Peyer's patch (tissue), 4 donors: ENCODE measurements at regions not wholly inside any gene's neighbourhood (a gene's known extent, or its start where the extent isn't known, plus 50 kb on each side); places are given as distances from the start of the nearest gene placed in this dataset.
"Not testable (repeated sequence)": the region's sequence is repeated elsewhere in the genome, so short reads cannot be mapped to it uniquely, and the experiment has no call there.

Source experiments
- DNase-seq, 3 donors: peaks; one replicate each; pipeline ENCODE4 v3.0.0-alpha.2; 2017 to 2019
- H3K27ac ChIP-seq, 4 donors: fragments of 200-600 bp; sonication (generic); one replicate each; pipeline ENCODE4 v1.5.1; 2016 to 2019
- H3K27me3 ChIP-seq, 2 donors: fragments of 200-600 bp; sonication (generic); one replicate each; pipeline ENCODE4 v1.5.1; 2019
- H3K36me3 ChIP-seq, 3 donors: fragments of 200-600 bp; sonication (generic); one replicate each; pipeline ENCODE4 v1.5.1; 2016 to 2019
- H3K4me1 ChIP-seq, 4 donors: fragments of 200-600 bp; sonication (generic); one replicate each; pipeline ENCODE4 v1.5.1; 2016 to 2019
- H3K4me3 ChIP-seq, 4 donors: fragments of 200-600 bp; sonication (generic); 1 replicate in 3 of 4; 2 replicates in 1 of 4; pipeline ENCODE4 v1.5.1; 2016 to 2019; ENCODE audit warnings: mild to moderate bottlenecking in 1 of 4
- H3K9me3 ChIP-seq, 4 donors: fragments of 200-600 bp; sonication (generic); one replicate each; pipeline ENCODE4 v1.5.1; 2016 to 2019; ENCODE audit warnings: mild to moderate bottlenecking in 1 of 4
- CTCF ChIP-seq, 6 experiments: fragments of 450-650 bp in 4 of 6; fragments of 200-600 bp in 2 of 6; sonication (generic) in 1 of 6; IDR thresholded peaks; one replicate each; pipeline ENCODE4 v1.5.1; 2017 to 2019; ENCODE audit warnings: antibody characterized with exemption in 6 of 6, mild to moderate bottlenecking in 3 of 6, moderate library complexity in 1 of 6
- POLR2A ChIP-seq, 2 donors: fragments of 450-650 bp; IDR thresholded peaks; one replicate each; pipeline ENCODE4 v1.5.1; 2017; ENCODE audit warnings: antibody characterized with exemption in 2 of 2, mild to moderate bottlenecking in 2 of 2, moderate library complexity in 2 of 2

GRCh38 chr11:134984421-134984820, 572.4 kb upstream of the B3GAT1 start:
- TF ChIP-seq POLR2A (IDR thresholded peaks at IDR 0.05) (no peak), CTCF (IDR thresholded peaks at IDR 0.05) (no peak)
- Histone ChIP-seq H3K4me3 (no peak overlapping the region), H3K9me3 (no peaks in the 10 kb centered on the region), H3K27me3 (no peaks in the 10 kb centered on the region), H3K27ac (no peak overlapping the region), H3K36me3 (no peaks in the 10 kb centered on the region), H3K4me1 (peaks cover 0 to 12% (median 0%) of the 10 kb centered on the region in 4 donors)
- no peak for DNase-seq

GRCh38 chr11:134982432-134982831, 570.4 kb upstream of the B3GAT1 start:
- not testable (repeated sequence) for H3K9me3 ChIP-seq, H3K4me1 ChIP-seq, H3K4me3 ChIP-seq, H3K27me3 ChIP-seq, H3K27ac ChIP-seq, H3K36me3 ChIP-seq, DNase-seq

- Histone ChIP-seq H3K4me3 (no peak overlapping the region), H3K36me3 (no peaks in the 10 kb centered on the region), H3K9me3 (no peaks in the 10 kb centered on the region), H3K27ac (no peak overlapping the region), H3K4me1 (peaks cover 0 to 9% (median under 1%) of the 10 kb centered on the region in 4 donors), H3K27me3 (no peaks in the 10 kb centered on the region)
- no peak for DNase-seq
- TF ChIP-seq CTCF (IDR thresholded peaks at IDR 0.05), result no peak
- no peak for TF ChIP-seq POLR2A (IDR thresholded peaks at IDR 0.05)
These were observed 569.8 kb upstream of the B3GAT1 start for GRCh38 chr11:134981835-134982234.

- TF ChIP-seq CTCF (IDR thresholded peaks at IDR 0.05) (no peak), POLR2A (IDR thresholded peaks at IDR 0.05) (no peak)
- H3K9me3 ChIP-seq, result no peaks in the 10 kb centered on the region
- H3K27me3 ChIP-seq, result no peaks in the 10 kb centered on the region
- DNase-seq, result no peak
- H3K4me3 ChIP-seq, result no peak overlapping the region
- H3K36me3 ChIP-seq, result no peaks in the 10 kb centered on the region
- H3K4me1 ChIP-seq, result peaks cover 0 to 17% (median 2%) of the 10 kb centered on the region in 4 donors
- no peak overlapping the region for H3K27ac ChIP-seq
These were observed 569.0 kb upstream of the B3GAT1 start for GRCh38 chr11:134980819-134981710.

- H3K36me3 ChIP-seq, H3K27me3 ChIP-seq, H3K9me3 ChIP-seq: not testable (repeated sequence)
These were observed 567.0 kb upstream of the B3GAT1 start for GRCh38 chr11:134979089-134979457.

GRCh38 chr11:134978388-134979088, 566.5 kb upstream of the B3GAT1 start:
- peaks cover 0 to 23% (median 2%) of the 10 kb centered on the region in 4 donors for H3K4me1 ChIP-seq
- H3K9me3 ChIP-seq, result no peaks in the 10 kb centered on the region
- no peaks in the 10 kb centered on the region for H3K36me3 ChIP-seq
- TF ChIP-seq CTCF (IDR thresholded peaks at IDR 0.05), result peak in 3 of 6 experiments; percentile 17 to 33 (median 30)
- TF ChIP-seq POLR2A (IDR thresholded peaks at IDR 0.05), result no peak
- peak in 1 of 3 donors; percentile 49 for DNase-seq
- H3K27me3 ChIP-seq, result no peaks in the 10 kb centered on the region
- H3K27ac ChIP-seq, result no peak overlapping the region
- H3K4me3 ChIP-seq, result no peak overlapping the region

More at GRCh38 chr11:134979089-134979457, 567.0 kb upstream of the B3GAT1 start:
- not testable (repeated sequence) for H3K4me3 ChIP-seq, H3K27ac ChIP-seq, DNase-seq
- H3K4me1 ChIP-seq, result peaks cover 0 to 23% (median 2%) of the 10 kb centered on the region in 4 donors
